Effector memory CD8-positive, alpha-beta T cell (primary cell): ENCODE measurements at regions not wholly inside any gene's neighbourhood (a gene's known extent, or its start where the extent isn't known, plus 50 kb on each side); places are given as distances from the start of the nearest gene placed in this dataset.

Experiments used
- ATAC-seq: fragments of 150-1000 bp; cut with Tn5 transposase; replicated peaks from 2 replicates; pipeline ENCODE4 v1.10.0; 2021; ENCODE audit warnings: mild to moderate bottlenecking, moderate library complexity
- DNase-seq, 3 experiments: peaks; one replicate each; pipeline ENCODE4 v3.0.0; 2021
- H3K27ac Mint-ChIP-seq, 2 donors: one replicate each; pipeline ENCODE4 v1.8.0; 2022; ENCODE audit warnings: mild to moderate bottlenecking in 2 of 2, mixed read lengths in 2 of 2, moderate library complexity in 2 of 2
- H3K27me3 Mint-ChIP-seq, 2 donors: one replicate each; pipeline ENCODE4 v1.8.0; 2022; ENCODE audit warnings: mixed read lengths in 2 of 2
- H3K36me3 Mint-ChIP-seq: one replicate; pipeline ENCODE4 v1.8.0; 2022; ENCODE audit warnings: mild to moderate bottlenecking, moderate library complexity, mixed read lengths; ENCODE audit not compliant: insufficient read depth
- H3K4me1 Mint-ChIP-seq, 2 donors: one replicate each; pipeline ENCODE4 v1.8.0; 2022; ENCODE audit warnings: low read depth in 2 of 2, mixed read lengths in 2 of 2
- H3K4me3 Mint-ChIP-seq, 2 donors: one replicate each; pipeline ENCODE4 v1.8.0; 2022; ENCODE audit warnings: mild to moderate bottlenecking in 2 of 2, mixed read lengths in 2 of 2, moderate library complexity in 2 of 2
- H3K9me3 Mint-ChIP-seq, 2 donors: one replicate each; pipeline ENCODE4 v1.8.0; 2022; ENCODE audit warnings: mixed read lengths in 2 of 2

DNA sequence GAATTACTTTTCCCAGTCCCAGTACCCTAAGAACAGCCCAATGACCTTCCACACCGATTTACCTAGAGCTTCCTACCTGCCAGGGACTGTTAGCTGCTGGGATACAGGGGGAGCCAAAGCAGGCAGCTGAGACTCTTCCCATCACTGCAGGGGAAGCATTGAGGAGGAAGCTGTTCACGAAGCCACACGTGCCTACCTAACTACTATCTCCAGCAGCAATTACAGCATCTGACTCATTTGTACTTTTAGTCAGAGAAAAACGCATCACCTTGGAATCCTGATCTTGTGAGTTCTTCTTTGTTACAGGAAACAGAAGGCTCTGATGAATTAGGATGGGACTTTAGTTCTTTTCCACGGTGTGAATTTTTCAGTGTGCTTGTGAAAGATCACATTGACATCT lies 113.7 kb upstream of the DHX40 start:
- H3K27ac Mint-ChIP-seq: no peak overlapping the region

DNA sequence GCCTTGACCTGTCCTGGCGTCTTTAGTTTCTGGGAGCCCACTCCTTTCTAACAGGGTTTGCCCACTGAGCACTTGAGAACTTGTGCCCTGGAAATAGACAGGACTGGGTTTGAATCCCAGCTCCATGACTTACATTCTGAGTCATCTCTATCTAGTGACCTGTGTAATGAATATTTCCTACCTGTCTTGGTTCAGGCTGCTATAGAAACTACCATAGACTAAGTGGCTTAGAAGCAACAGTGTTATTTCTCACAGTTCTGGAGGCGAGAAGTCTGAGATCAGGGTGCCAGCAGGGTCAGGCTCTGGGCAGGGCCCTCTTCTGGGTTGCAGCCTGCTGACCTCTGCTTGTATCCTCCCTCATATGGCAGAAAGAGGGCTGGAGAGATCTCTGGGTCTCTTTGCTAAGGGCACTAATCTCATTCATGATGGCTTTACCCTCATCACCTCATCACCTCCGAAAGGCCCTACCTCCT lies 110.7 kb upstream of the DHX40 start:
- H3K27me3 Mint-ChIP-seq: peaks cover 0 to 9% of the 10 kb centered on the region in 2 donors
- H3K36me3 Mint-ChIP-seq: peaks cover 2% of the 10 kb centered on the region
- no peaks in the 10 kb centered on the region for H3K9me3 Mint-ChIP-seq
- ATAC-seq: no peak
- no peaks in the 10 kb centered on the region for H3K4me1 Mint-ChIP-seq
- no peak overlapping the region for H3K27ac Mint-ChIP-seq
- DNase-seq: no peak
- H3K4me3 Mint-ChIP-seq: no peak overlapping the region

More for the DNA sequence above, 113.7 kb upstream of the DHX40 start:
- Mint-ChIP-seq H3K36me3 (no peaks in the 10 kb centered on the region), H3K4me1 (no peaks in the 10 kb centered on the region), H3K9me3 (no peaks in the 10 kb centered on the region), H3K27me3 (peaks cover 0 to 9% of the 10 kb centered on the region in 2 donors), H3K4me3 (no peak overlapping the region)
- ATAC-seq: no peak
- no peak for DNase-seq

DNA sequence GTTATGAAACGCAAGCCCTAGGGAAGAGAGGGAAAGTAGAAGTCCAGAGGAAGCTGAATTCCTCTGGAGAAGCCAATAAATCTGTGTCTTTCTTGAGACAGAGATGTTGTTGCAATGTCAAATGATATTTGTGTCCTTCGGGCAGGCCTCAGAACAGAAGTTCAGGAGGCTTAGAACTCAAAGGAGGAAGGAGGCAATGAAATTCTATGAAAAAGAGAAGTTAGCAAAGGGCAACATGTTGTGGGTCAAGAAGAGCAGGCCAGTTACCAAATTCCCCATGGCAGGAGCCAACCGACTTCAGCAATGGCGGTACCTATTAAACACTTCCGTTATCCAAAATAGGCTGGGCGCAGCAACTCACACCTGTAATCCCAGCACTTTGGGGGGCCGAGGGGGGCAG lies 109.0 kb upstream of the DHX40 start:
- no peak overlapping the region for H3K27ac Mint-ChIP-seq
- DNase-seq (no peak), ATAC-seq (no peak)
- peaks cover 16% of the 10 kb centered on the region in 2 donors for H3K27me3 Mint-ChIP-seq
- no peaks in the 10 kb centered on the region for H3K9me3 Mint-ChIP-seq
- no peak overlapping the region for H3K4me3 Mint-ChIP-seq
- no peaks in the 10 kb centered on the region for H3K4me1 Mint-ChIP-seq
- peaks cover 2% of the 10 kb centered on the region for H3K36me3 Mint-ChIP-seq

DNA sequence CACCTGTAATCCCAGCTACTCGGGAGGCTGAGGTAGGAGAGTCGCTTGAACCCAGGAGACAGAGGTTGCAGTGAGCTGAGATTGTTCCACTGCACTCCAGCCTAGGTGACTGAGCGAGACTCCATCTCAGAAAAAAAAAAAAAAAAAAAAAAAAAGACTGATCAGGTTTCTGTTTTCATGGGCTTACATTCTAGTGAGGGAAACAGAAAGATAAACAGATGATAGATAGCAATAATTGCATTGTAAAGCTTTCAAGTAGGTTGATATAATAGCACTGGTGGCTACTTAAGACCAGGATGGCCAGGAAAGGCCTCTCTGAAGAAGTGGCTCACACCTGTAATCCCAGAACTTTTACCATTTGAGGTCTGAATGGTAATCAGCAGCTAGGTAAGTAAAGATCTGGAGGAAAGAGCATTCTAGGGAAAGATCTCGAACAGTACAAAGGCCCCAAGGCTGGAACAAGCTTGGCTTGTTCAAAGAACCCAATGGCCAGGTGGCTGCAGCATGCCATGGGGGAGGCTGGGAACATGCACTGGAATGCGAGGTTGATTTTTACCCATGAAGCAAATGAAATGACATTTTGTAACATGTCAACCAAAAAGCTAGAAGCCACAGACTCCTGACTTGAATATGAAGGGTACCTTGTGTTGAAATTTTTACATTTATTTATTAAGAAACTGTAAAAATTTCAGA lies 108.3 kb upstream of the DHX40 start:
- H3K9me3 Mint-ChIP-seq: no peaks in the 10 kb centered on the region
- H3K27me3 Mint-ChIP-seq: peaks cover 16 to 21% of the 10 kb centered on the region in 2 donors
- peaks cover 2% of the 10 kb centered on the region for H3K36me3 Mint-ChIP-seq
- no peak overlapping the region for H3K27ac Mint-ChIP-seq
- DNase-seq (no peak), ATAC-seq (no peak)
- H3K4me1 Mint-ChIP-seq: no peaks in the 10 kb centered on the region
- H3K4me3 Mint-ChIP-seq: no peak overlapping the region

DNA sequence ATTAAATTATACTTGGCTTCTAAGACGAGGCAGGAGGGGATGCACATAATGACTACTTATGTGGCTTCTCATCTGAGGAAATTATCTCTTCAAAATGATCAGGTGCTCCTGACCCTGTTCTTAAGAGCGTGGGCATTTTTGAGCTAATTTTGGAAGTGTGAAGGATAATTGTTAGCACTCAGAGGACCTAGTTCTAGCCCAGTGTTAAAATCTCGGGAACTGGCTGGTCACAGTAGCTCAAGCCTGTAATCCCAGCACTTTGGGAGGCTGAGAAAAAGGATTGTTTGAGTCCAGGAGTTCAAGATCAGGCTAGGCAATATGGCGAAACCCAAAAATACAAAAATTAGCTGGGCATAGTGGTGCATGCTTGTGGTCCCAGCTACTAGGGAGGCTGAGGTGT lies 103.0 kb upstream of the DHX40 start:
- DNase-seq (no peak), ATAC-seq (no peak)
- peaks cover 7 to 21% of the 10 kb centered on the region in 2 donors for H3K27me3 Mint-ChIP-seq
- H3K9me3 Mint-ChIP-seq: no peaks in the 10 kb centered on the region
- no peaks in the 10 kb centered on the region for H3K4me1 Mint-ChIP-seq
- H3K4me3 Mint-ChIP-seq: no peak overlapping the region
- H3K27ac Mint-ChIP-seq: no peak overlapping the region
- H3K36me3 Mint-ChIP-seq: peaks cover 2% of the 10 kb centered on the region

DNA sequence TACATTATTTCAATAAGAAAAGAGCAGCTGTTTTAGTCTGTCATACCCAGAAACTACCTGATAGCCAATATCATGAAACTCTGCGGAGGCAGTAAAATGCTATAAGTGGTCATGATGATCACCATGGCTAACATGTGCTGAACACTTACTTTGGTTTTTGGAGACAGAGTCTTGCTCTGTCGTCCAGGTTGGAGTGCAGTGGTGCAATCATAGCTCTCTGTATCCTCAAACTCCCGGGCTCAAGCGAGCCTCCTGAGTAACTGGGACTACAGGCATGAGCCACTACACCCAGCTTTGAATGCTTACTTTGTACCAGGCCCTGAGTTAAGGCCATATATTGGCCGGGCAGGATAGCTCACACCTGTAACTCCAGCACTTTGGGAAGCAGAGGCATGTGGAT lies 101.2 kb upstream of the DHX40 start:
- peaks cover 13 to 14% of the 10 kb centered on the region in 2 donors for H3K4me1 Mint-ChIP-seq
- no peak overlapping the region for H3K4me3 Mint-ChIP-seq
- no peak overlapping the region for H3K27ac Mint-ChIP-seq
- no peaks in the 10 kb centered on the region for H3K9me3 Mint-ChIP-seq
- DNase-seq (no peak), ATAC-seq (no peak)
- H3K27me3 Mint-ChIP-seq: peaks cover 7 to 21% of the 10 kb centered on the region in 2 donors
- H3K36me3 Mint-ChIP-seq: no peaks in the 10 kb centered on the region

DNA sequence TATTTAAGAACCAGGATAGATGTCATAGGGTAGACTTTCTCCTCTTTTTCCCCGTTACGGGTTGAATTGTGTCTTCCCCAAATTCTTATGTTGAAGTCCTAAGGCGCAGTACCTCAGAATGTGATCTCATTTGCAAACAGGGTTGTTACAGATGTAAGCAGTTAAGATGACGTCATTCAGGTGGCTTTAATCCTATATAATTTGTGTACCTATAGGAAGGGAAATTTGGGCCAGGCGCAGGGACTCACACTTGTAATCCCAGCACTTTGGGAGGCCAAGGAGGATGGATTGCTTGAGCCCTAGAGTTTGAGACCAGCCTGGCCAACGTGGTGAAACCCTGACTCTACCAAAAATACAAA lies 99.5 kb upstream of the DHX40 start:
- ATAC-seq (no peak), DNase-seq (no peak)
- Mint-ChIP-seq H3K36me3 (no peaks in the 10 kb centered on the region), H3K4me3 (no peak overlapping the region), H3K27me3 (peaks cover 0 to 10% of the 10 kb centered on the region in 2 donors), H3K4me1 (peaks cover 13 to 17% of the 10 kb centered on the region in 2 donors), H3K27ac (no peak overlapping the region), H3K9me3 (no peaks in the 10 kb centered on the region)

DNA sequence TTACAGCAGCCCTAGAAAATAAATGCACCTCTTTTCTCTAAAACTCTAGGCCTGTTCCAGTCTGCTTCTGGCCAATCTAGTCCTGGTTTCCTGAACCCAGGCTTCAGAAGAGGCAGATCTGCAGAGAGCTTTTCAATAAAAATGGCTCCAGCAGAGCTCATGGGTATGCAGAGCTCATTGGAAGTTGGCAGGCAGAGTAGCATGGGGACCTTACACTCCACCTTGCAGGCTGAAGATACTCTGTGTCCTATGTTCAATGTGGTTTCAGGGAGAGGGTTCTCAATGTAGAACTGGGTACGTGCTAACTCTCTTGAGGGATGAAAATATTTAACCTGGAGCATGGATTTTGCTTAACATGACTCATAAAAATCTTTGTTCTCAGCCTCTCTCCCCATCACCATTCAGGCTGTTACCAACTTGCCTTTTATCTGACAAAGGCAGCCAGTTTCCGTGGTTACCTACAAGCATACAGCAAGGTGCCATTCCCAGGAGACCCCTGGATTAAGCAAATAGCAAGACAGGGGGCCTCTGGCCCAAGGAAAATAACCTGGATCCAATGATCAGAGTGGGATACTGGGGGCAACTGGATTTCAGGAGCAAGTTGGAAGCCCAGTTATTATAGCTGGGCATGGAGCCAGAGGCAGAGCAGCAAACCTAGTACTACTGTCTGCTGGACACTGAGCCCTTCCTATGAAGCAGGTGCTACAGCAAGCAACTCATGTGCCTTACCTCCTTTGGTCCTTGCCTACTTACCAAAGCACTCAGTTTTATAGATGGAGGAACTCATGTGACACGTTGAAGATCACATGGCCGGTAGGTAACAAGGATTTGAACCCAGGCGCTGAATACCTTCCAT lies 98.2 kb upstream of the DHX40 start:
- Mint-ChIP-seq H3K36me3 (no peaks in the 10 kb centered on the region), H3K9me3 (no peaks in the 10 kb centered on the region), H3K27ac (no peak overlapping the region), H3K4me3 (no peak overlapping the region), H3K4me1 (peaks cover 13 to 17% of the 10 kb centered on the region in 2 donors), H3K27me3 (no peaks in the 10 kb centered on the region)
- no peak for DNase-seq
- no peak for ATAC-seq

DNA sequence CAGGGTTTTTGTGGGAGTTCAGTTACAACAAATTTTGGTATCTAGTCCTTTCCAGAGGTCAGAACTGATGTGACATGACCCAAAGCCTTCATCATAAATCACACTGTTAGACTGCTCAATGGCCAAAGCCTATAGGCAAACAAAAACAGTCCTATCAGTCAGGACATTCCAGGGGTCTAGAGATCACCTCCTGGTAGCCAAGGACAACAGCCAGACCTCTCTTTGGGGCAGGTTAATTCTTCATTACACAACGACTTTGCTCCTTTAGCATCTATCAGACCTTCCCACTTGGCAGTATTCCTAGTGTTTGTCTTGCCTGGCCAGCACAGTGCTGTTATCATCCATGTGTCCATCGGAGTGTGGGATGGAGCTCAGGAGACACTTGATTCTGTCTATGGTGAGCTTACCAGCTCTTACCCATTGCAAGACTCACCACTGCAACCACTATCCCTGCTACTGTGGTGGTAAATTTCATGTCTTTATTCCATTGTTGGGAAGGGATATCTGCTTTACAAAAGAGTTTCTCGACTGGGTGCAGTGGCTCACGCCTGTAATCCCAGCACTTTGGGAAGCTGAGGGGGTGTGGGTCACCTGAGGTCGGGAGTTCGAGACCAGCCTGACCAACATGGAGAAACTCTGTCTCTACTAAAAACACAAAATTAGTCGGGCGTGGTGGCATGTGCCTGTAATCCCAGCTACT lies 95.5 kb upstream of the DHX40 start:
- no peak for ATAC-seq

DNA sequence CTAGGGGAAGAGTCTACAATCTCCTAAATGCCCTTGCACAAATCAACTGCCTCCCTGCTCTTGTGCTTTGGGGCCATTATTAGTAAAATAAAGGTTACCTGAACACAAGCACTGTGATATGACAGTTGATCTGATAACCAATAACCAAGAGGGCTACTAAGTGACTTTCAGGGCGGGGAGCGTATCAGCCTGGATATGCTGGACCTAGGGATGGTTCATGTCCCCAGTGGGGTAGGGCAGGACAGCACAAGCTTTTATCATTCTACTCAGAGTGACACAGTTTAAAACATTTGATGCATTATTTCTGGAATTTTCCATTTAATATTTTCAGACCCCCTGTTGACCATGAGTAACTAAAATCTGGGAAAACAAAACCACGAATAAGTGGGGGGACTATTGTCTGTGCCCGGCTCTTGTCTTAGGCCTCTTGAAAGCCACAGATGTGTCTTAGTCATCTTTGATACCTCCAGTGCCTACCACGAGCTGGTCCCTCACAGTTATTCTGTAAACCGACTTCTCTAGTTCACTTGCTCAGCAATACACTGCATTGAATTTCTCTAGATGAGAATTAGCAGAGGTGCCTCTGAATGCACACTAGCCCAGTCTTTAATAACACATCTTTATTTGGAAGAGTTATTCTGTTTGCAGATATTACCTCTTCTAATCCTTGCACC lies 94.6 kb upstream of the DHX40 start:
- ATAC-seq (no peak), DNase-seq (no peak)
- Mint-ChIP-seq H3K36me3 (no peaks in the 10 kb centered on the region), H3K27me3 (no peaks in the 10 kb centered on the region), H3K27ac (no peak overlapping the region), H3K9me3 (no peaks in the 10 kb centered on the region), H3K4me3 (no peak overlapping the region), H3K4me1 (peaks cover 13 to 17% of the 10 kb centered on the region in 2 donors)

More for the DNA sequence above, 95.5 kb upstream of the DHX40 start:
- Mint-ChIP-seq H3K4me3 (peak overlapping the region in 1 of 2 donors; percentile 66), H3K9me3 (no peaks in the 10 kb centered on the region), H3K27ac (peak overlapping the region in 1 of 2 donors; percentile 35), H3K4me1 (peaks cover 13 to 17% of the 10 kb centered on the region in 2 donors), H3K27me3 (no peaks in the 10 kb centered on the region), H3K36me3 (no peaks in the 10 kb centered on the region)
- DNase-seq: no peak

DNA sequence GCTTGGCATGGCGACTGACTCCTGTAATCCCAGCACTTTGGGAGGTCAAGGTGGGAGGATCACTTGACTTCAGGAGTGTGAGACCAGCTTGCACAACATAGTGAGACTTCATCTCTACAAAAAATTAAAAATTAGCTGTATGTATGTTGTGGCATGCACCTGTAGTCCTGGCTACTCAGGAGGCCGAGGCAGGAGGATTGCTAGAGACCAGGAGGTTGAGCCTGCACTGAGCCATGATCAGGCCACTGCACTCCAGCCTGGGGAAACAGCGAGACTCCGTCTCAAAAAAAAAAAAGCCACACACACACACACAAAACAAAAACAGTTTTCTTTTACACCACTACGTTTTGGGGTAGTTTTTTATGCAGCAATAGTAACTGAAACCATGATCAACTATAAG lies 89.0 kb upstream of the DHX40 start:
- ATAC-seq: no peak
- no peak overlapping the region for H3K27ac Mint-ChIP-seq
- no peak overlapping the region for H3K4me3 Mint-ChIP-seq
- no peaks in the 10 kb centered on the region for H3K9me3 Mint-ChIP-seq
- no peak for DNase-seq
- peaks cover 7 to 16% of the 10 kb centered on the region in 2 donors for H3K27me3 Mint-ChIP-seq
- H3K4me1 Mint-ChIP-seq: no peaks in the 10 kb centered on the region
- no peaks in the 10 kb centered on the region for H3K36me3 Mint-ChIP-seq

DNA sequence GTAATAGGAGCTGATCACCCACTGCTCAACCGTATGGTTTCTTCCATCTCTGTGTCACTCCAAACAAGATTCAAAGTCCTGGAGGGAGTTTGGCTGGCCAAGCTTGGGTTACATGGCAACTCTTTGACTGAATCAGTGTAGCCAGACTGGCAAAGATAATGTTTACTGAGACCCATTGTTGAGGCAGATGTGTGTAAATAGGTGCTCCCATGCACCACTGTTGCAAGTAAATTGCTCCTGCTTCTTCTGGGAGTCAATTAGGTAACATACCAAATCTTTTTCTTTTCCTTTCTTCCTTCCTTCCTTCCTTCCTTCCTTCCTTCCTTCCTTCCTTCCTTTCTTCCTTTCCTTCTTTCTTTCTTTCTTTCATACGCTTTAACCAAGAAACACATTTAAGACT lies 86.3 kb upstream of the DHX40 start:
- DNase-seq (no peak), ATAC-seq (no peak)
- H3K4me1 Mint-ChIP-seq: peaks cover 3 to 5% of the 10 kb centered on the region in 2 donors
- peaks cover 14 to 27% of the 10 kb centered on the region in 2 donors for H3K27me3 Mint-ChIP-seq
- no peaks in the 10 kb centered on the region for H3K9me3 Mint-ChIP-seq
- no peak overlapping the region for H3K27ac Mint-ChIP-seq
- no peaks in the 10 kb centered on the region for H3K36me3 Mint-ChIP-seq
- H3K4me3 Mint-ChIP-seq: no peak overlapping the region

DNA sequence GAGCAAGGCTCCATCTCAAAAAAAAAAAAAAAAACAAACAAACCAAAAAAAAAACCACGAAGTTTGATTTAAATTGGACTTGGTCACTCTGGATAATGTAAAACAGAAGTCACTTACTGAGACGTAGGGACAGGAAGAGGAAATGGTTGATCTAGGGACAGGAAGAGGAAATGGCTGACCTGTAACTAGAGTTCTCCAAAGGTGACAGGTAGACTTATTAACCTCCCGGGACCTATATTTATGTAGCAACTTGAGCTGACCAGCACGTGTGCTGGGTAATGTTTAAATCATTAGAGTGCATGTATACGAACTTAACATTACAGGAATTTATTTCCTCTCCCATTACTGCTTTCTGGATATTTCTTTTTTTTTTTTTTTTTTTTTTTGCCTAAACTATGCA lies 81.5 kb upstream of the DHX40 start:
- no peak for ATAC-seq
- H3K36me3 Mint-ChIP-seq: no peaks in the 10 kb centered on the region
- no peaks in the 10 kb centered on the region for H3K9me3 Mint-ChIP-seq
- H3K27ac Mint-ChIP-seq: no peak overlapping the region
- H3K4me1 Mint-ChIP-seq: peaks cover 3 to 5% of the 10 kb centered on the region in 2 donors
- DNase-seq: no peak
- peaks cover 12 to 26% of the 10 kb centered on the region in 2 donors for H3K27me3 Mint-ChIP-seq
- peak overlapping the region in 1 of 2 donors; percentile 27 for H3K4me3 Mint-ChIP-seq
